WTC11 (cell line): ENCODE measurements at regions not wholly inside any gene's neighbourhood (a gene's known extent, or its start where the extent isn't known, plus 50 kb on each side); places are given as distances from the start of the nearest gene placed in this dataset.

Experiments
- CREB1 ChIP-seq: sonication (generic); formaldehyde crosslinking; IDR thresholded peaks from 2 replicates; pipeline ENCODE4 v1.8.0; 2023; ENCODE audit warnings: mild to moderate bottlenecking, missing genetic modification reagents
- E2F5 ChIP-seq: sonication (generic); formaldehyde crosslinking; IDR thresholded peaks from 2 replicates; pipeline ENCODE4 v1.8.1; 2022; ENCODE audit warnings: mild to moderate bottlenecking, moderate library complexity, missing genetic modification reagents
- FOXK1 ChIP-seq: sonication (generic); formaldehyde crosslinking; IDR thresholded peaks from 2 replicates; pipeline ENCODE4 v1.8.0; 2022; ENCODE audit warnings: mild to moderate bottlenecking, moderate library complexity, missing genetic modification reagents
- ZNF396 ChIP-seq: fragments of 250-450 bp; sonication (Bioruptor Pico); IDR thresholded peaks from 2 replicates; pipeline ENCODE4 v1.8.0; 2021; ENCODE audit warnings: mild to moderate bottlenecking, moderate library complexity, borderline replicate concordance
- ZNF671 ChIP-seq: fragments of 250-450 bp; sonication (Bioruptor Pico); IDR thresholded peaks from 2 replicates; pipeline ENCODE4 v1.8.0; 2021; ENCODE audit warnings: mild to moderate bottlenecking
- TF ChIP-seq, protein P1 (sequence below): fragments of 200-600 bp; IDR thresholded peaks from 2 replicates; pipeline ENCODE4 v1.8.0; 2022; ENCODE audit warnings: antibody characterized with exemption
- TF ChIP-seq, protein P2 (sequence below): sonication (generic); formaldehyde crosslinking; IDR thresholded peaks from 2 replicates; pipeline ENCODE4 v1.8.1; 2023; ENCODE audit warnings: mild to moderate bottlenecking, missing genetic modification reagents, moderate library complexity

DNA sequence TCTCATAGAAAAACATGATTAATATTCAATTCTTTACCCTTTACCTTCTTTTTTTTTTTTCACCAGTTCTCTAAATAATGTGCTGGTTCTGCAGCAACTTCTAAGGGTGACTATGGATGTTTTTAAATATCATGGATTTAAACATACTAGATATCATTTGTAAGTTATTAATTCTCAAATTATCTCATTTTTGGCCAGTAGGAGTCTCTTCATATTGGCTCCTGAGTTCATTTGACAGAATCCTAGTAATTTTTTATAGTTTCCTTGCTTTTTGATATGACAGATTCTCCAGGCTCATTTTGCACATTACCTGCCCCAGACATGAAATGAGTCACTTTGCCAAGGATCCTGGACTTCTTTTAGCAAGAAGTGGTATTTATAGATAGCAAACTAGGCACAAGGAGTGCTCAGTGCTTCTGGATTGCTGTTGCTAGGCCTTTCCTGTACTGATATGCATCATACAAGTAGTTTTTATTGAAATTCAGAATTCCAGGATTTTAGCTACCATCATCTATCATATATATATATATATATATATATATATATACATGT lies 201.3 kb upstream of the IL12B start:
- TF ChIP-seq CREB1 (no peak), E2F5 (no peak), ZNF396 (CRISPR knock-in tag) (no peak), FOXK1 (no peak), ZNF671 (no peak)
- TF ChIP-seq, protein P1, sequence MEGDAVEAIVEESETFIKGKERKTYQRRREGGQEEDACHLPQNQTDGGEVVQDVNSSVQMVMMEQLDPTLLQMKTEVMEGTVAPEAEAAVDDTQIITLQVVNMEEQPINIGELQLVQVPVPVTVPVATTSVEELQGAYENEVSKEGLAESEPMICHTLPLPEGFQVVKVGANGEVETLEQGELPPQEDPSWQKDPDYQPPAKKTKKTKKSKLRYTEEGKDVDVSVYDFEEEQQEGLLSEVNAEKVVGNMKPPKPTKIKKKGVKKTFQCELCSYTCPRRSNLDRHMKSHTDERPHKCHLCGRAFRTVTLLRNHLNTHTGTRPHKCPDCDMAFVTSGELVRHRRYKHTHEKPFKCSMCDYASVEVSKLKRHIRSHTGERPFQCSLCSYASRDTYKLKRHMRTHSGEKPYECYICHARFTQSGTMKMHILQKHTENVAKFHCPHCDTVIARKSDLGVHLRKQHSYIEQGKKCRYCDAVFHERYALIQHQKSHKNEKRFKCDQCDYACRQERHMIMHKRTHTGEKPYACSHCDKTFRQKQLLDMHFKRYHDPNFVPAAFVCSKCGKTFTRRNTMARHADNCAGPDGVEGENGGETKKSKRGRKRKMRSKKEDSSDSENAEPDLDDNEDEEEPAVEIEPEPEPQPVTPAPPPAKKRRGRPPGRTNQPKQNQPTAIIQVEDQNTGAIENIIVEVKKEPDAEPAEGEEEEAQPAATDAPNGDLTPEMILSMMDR: no peak
- TF ChIP-seq, protein P2, sequence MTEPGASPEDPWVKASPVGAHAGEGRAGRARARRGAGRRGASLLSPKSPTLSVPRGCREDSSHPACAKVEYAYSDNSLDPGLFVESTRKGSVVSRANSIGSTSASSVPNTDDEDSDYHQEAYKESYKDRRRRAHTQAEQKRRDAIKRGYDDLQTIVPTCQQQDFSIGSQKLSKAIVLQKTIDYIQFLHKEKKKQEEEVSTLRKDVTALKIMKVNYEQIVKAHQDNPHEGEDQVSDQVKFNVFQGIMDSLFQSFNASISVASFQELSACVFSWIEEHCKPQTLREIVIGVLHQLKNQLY (CRISPR knock-in tag): no peak
